DND-41 (cell line): ENCODE measurements at regions not wholly inside any gene's neighbourhood (a gene's known extent, or its start where the extent isn't known, plus 50 kb on each side); places are given as distances from the start of the nearest gene placed in this dataset.

Experiments
- CTCF ChIP-seq: IDR thresholded peaks from 2 replicates; pipeline ENCODE4 v1.5.1; 2012; ENCODE audit warnings: borderline replicate concordance, low read length, moderate library complexity, mild to moderate bottlenecking; ENCODE audit not compliant: poor library complexity, severe bottlenecking; ENCODE audit errors: extremely low read depth
- EZH2 ChIP-seq: IDR thresholded peaks from 3 replicates; pipeline ENCODE4 v1.6.1; 2012; ENCODE audit warnings: borderline replicate concordance, low read depth, mild to moderate bottlenecking, moderate library complexity, low read length, inconsistent platforms; ENCODE audit not compliant: severe bottlenecking

DNA sequence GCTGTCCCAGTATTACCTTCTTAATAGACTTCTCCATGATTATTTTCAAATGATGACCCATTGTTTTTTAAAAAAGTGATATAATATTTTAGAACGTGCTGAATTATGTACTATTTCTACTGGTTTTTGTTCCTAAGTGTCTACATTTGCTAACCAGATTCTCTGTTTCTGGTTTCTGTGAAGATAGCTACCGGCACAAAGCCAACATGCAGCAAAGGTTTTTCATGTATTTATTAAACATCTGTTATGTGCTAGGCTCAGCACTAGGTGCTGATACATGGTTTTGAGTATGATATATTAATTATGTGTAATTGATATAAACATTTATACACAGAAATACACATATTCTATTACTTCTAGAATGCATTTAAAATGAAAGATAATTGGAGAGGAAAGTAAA lies 1035.6 kb downstream of the PCDH17 start:
- TF ChIP-seq CTCF (no peak), EZH2 (no peak)
